OCI-LY3 (cell line): ENCODE measurements at regions not wholly inside any gene's neighbourhood (a gene's known extent, or its start where the extent isn't known, plus 50 kb on each side); places are given as distances from the start of the nearest gene placed in this dataset.

Source experiments
- H2AFZ ChIP-seq: fragments of 200-600, 300-600 bp; shearing (Covaris generic); 2 replicates; pipeline ENCODE4 v1.6.0; 2014; ENCODE audit warnings: antibody characterized with exemption, low read depth, low read length
- H3K27ac ChIP-seq: fragments of 200-600, 300-600 bp; sonication (generic); 2 replicates; pipeline ENCODE4 v1.5.1; 2014; ENCODE audit warnings: mild to moderate bottlenecking, low read length, moderate library complexity, mixed read lengths
- H3K27me3 ChIP-seq: fragments of 200-600, 300-600 bp; sonication (generic); 2 replicates; pipeline ENCODE4 v1.6.1; 2014; ENCODE audit warnings: low read depth, low read length, mixed read lengths
- H3K36me3 ChIP-seq: fragments of 200-600, 300-600 bp; sonication (generic); replicated peaks from 2 replicates; pipeline ENCODE3; 2014; ENCODE audit warnings: low read depth, low read length, mixed read lengths
- H3K4me1 ChIP-seq: fragments of 300-600, 200-600 bp; sonication (generic); 2 replicates; pipeline ENCODE4 v1.6.1; 2014; ENCODE audit warnings: low read length, mixed read lengths
- H3K4me2 ChIP-seq: fragments of 200-600, 300-600 bp; sonication (generic); 2 replicates; pipeline ENCODE4 v1.6.1; 2014; ENCODE audit warnings: low read length, mixed read lengths
- H3K4me3 ChIP-seq: fragments of 300-600, 200-600 bp; sonication (generic); 2 replicates; pipeline ENCODE4 v1.5.1; 2014; ENCODE audit warnings: antibody characterized with exemption, mild to moderate bottlenecking, low read length, moderate library complexity
- H3K79me2 ChIP-seq: fragments of 300-600, 200-600 bp; shearing (Covaris generic); 2 replicates; pipeline ENCODE4 v1.6.1; 2014; ENCODE audit warnings: mild to moderate bottlenecking, low read length, mixed read lengths
- H3K9ac ChIP-seq: fragments of 300-600, 200-600 bp; shearing (Covaris generic); 2 replicates; pipeline ENCODE4 v1.6.0; 2014; ENCODE audit warnings: mild to moderate bottlenecking, low read length, moderate library complexity
- H3K9me3 ChIP-seq: fragments of 200-600, 300-600 bp; shearing (Covaris generic); 2 replicates; pipeline ENCODE4 v1.6.1; 2014; ENCODE audit warnings: low read length, mixed read lengths; ENCODE audit not compliant: insufficient read depth
- H4K20me1 ChIP-seq: fragments of 200-600, 300-600 bp; sonication (generic); 2 replicates; pipeline ENCODE4 v1.6.1; 2016; ENCODE audit warnings: low read length, mixed read lengths; ENCODE audit not compliant: insufficient read depth
- EZH2phosphoT487 ChIP-seq: fragments of 200-600 bp; shearing (Covaris generic); IDR thresholded peaks from 2 replicates; pipeline ENCODE4 v1.6.1; 2018; ENCODE audit warnings: antibody characterized with exemption, mixed run types, low read depth
- TF ChIP-seq, protein P1 (sequence below): fragments of 200-600, 300-600 bp; sonication (generic); IDR thresholded peaks from 2 replicates; pipeline ENCODE4 v1.5.1; 2014; ENCODE audit warnings: antibody characterized with exemption, low read length, low read depth

DNA sequence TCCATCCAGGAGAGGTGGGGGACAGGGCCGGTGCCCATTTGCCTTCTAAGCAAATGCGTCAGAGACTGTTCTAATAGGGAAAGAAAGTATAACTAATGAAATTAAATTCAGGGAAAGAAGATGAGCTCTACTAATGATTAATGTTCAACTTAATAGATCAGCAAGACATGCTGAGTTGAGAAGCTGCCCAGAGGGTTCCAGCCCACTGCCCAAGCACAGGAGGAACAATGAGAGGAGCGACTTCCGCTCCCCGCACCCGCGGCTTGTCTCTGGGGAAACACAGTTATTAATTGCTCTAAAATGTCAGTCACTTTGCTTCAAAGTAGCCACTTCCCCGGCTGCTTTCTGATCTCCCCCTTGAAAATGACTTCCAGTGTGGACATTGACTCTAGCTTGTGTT is 331.3 kb downstream of the UQCRFS1 start:
- H3K9ac ChIP-seq, result no peak overlapping the region

DNA sequence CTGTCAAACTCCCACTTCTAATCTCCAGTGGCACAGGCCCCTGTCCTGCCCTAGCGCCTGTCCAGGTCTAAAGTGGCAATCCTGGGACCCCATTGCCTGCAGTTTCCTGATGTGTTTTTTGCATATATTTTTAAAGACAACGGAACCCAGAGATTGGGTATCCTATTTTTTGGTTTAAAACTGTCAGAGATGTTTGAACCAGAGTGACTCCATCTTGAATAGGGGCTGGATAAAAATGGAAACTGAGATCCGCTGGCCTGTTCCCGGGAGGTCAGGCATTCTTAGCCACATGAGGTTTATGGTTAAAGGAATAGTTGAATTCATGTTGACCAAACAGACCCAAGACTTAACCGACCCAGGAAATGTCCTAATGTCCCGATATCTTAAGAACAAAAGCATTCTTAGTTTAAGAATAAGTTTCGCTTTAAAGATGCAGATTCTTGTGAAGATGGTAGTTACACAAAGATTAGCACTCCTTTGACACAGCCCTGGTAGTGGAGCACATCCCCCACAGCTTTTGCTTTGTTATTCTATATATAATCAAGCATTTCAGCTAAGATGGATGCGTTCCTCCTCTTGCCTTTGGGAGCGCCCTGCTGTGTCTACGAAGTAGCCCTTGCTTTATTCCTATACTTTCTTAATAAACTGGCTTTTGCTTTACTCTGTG is 332.1 kb downstream of the UQCRFS1 start:
- no peaks in the 10 kb centered on the region for H4K20me1 ChIP-seq
- no peak overlapping the region for H3K9ac ChIP-seq
- H3K4me2 ChIP-seq, result no peak overlapping the region
- H3K4me3 ChIP-seq, result no peak overlapping the region
- no peaks in the 10 kb centered on the region for H3K36me3 ChIP-seq
- H2AFZ ChIP-seq, result no peak overlapping the region
- peaks cover 33% of the 10 kb centered on the region for H3K4me1 ChIP-seq
- H3K27ac ChIP-seq, result no peak overlapping the region
- H3K79me2 ChIP-seq, result no peaks in the 10 kb centered on the region
- peaks cover 42% of the 10 kb centered on the region for H3K27me3 ChIP-seq
- no peaks in the 10 kb centered on the region for H3K9me3 ChIP-seq
- TF ChIP-seq, protein P1, sequence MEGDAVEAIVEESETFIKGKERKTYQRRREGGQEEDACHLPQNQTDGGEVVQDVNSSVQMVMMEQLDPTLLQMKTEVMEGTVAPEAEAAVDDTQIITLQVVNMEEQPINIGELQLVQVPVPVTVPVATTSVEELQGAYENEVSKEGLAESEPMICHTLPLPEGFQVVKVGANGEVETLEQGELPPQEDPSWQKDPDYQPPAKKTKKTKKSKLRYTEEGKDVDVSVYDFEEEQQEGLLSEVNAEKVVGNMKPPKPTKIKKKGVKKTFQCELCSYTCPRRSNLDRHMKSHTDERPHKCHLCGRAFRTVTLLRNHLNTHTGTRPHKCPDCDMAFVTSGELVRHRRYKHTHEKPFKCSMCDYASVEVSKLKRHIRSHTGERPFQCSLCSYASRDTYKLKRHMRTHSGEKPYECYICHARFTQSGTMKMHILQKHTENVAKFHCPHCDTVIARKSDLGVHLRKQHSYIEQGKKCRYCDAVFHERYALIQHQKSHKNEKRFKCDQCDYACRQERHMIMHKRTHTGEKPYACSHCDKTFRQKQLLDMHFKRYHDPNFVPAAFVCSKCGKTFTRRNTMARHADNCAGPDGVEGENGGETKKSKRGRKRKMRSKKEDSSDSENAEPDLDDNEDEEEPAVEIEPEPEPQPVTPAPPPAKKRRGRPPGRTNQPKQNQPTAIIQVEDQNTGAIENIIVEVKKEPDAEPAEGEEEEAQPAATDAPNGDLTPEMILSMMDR, result no peak
- no peak for TF ChIP-seq EZH2phosphoT487

More for the DNA sequence above, 331.3 kb downstream of the UQCRFS1 start:
- no peaks in the 10 kb centered on the region for H4K20me1 ChIP-seq
- peak overlapping the region; percentile 35 for H3K4me2 ChIP-seq
- peaks cover 36% of the 10 kb centered on the region for H3K4me1 ChIP-seq
- no peak overlapping the region for H2AFZ ChIP-seq
- TF ChIP-seq, protein P1, result no peak
- no peak for TF ChIP-seq EZH2phosphoT487
- no peaks in the 10 kb centered on the region for H3K36me3 ChIP-seq
- peaks cover 48% of the 10 kb centered on the region for H3K27me3 ChIP-seq
- no peak overlapping the region for H3K4me3 ChIP-seq
- no peaks in the 10 kb centered on the region for H3K79me2 ChIP-seq
- no peaks in the 10 kb centered on the region for H3K9me3 ChIP-seq
- no peak overlapping the region for H3K27ac ChIP-seq

DNA sequence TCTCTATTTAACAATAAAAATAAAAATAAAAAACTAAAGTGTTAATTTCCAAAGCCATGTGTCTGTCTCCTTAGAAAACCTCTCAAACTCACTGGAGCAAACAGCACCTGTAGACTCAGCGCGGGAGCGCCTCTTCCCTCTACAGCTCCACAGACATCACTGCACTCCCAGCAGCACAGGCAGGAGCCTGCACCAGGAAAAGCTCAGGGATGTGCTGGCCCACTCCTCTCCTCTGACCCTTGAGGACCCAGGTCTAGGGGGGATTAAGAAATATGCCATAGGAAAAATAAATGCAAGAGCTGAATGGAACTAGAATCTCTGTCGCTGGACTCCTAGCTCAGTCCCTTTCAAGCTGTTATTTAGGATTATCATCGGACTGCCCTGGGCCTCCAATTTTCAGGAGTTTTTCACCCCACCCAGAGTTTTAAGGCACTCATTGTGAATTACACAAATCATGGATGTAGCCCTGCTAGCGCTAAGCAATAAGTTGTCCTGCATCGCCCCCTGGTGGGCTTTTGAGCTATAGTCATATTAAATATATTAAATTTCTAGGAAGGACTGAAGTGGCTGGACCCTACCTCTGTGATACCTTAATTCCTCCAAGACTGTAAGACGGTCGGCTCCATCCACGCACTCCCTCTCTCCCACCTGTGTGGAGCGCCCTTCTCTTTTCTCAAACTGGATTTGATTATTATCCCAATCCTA is 333.9 kb downstream of the UQCRFS1 start:
- H3K36me3 ChIP-seq, result no peaks in the 10 kb centered on the region
- no peak overlapping the region for H3K27ac ChIP-seq
- H3K4me3 ChIP-seq, result no peak overlapping the region
- no peak overlapping the region for H3K4me2 ChIP-seq
- no peak overlapping the region for H3K9ac ChIP-seq
- no peaks in the 10 kb centered on the region for H4K20me1 ChIP-seq
- no peaks in the 10 kb centered on the region for H3K79me2 ChIP-seq
- no peak overlapping the region for H2AFZ ChIP-seq
- H3K4me1 ChIP-seq, result peaks cover 45% of the 10 kb centered on the region
- H3K9me3 ChIP-seq, result no peaks in the 10 kb centered on the region
- TF ChIP-seq EZH2phosphoT487, result no peak
- TF ChIP-seq, protein P1, result peak; percentile 82
- peaks cover 57% of the 10 kb centered on the region for H3K27me3 ChIP-seq

DNA sequence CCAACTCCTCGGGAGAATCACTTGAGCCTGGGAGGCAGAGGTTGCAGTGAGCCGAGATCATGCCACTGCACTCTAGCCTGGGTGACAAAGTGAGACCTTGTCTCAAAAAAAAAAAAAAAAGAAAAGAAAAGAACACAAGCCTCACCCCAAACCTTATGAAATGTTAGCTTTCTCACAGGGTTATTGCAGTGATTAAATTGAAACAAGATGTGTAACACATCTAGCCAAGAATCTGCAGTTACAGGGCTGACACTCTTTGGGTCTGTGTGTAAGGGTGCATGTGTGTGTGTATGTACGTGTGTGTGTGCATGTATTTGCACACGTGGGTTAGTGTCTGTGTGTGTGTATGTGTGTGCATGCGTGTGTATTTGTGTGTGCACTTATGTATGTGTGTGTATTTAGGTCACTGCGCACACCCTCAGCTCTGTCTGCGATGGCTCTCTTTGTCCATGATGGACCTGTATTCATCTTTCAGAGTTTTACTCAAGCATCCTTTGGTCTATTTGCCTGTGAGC is 336.3 kb downstream of the UQCRFS1 start:
- no peak for TF ChIP-seq EZH2phosphoT487
- Histone ChIP-seq H3K27me3 (peaks cover 70% of the 10 kb centered on the region), H3K79me2 (no peaks in the 10 kb centered on the region), H3K27ac (no peak overlapping the region), H2AFZ (no peak overlapping the region), H4K20me1 (no peaks in the 10 kb centered on the region), H3K4me3 (no peak overlapping the region), H3K9me3 (no peaks in the 10 kb centered on the region), H3K36me3 (no peaks in the 10 kb centered on the region), H3K4me2 (no peak overlapping the region), H3K4me1 (peaks cover 51% of the 10 kb centered on the region), H3K9ac (no peak overlapping the region)
